Lower leg skin (tissue), 3 donors: ENCODE measurements at regions not wholly inside any gene's neighbourhood (a gene's known extent, or its start where the extent isn't known, plus 50 kb on each side); places are given as distances from the start of the nearest gene placed in this dataset.

Experiments used
- CTCF ChIP-seq, 3 donors: fragments of 450-650 bp; IDR thresholded peaks; one replicate each; pipeline ENCODE4 v1.5.1; 2016; ENCODE audit warnings: antibody characterized with exemption in 3 of 3, mild to moderate bottlenecking in 3 of 3, moderate library complexity in 2 of 3
- POLR2A ChIP-seq, 2 donors: fragments of 450-650 bp; IDR thresholded peaks; one replicate each; pipeline ENCODE4 v1.6.1; 2016 to 2017; ENCODE audit warnings: antibody characterized with exemption in 2 of 2, mild to moderate bottlenecking in 1 of 2, moderate library complexity in 1 of 2

GRCh38 chr3:70722018-70722417 lies 409.6 kb upstream of the MDFIC2 start:
- TF ChIP-seq CTCF (IDR thresholded peaks at IDR 0.05): no peak
- no peak for TF ChIP-seq POLR2A (IDR thresholded peaks at IDR 0.05)
